HS-5 (cell line): ENCODE measurements at regions not wholly inside any gene's neighbourhood (a gene's known extent, or its start where the extent isn't known, plus 50 kb on each side); places are given as distances from the start of the nearest gene placed in this dataset.

ENCODE experiments used
- DNase-seq: peaks from one replicate; pipeline ENCODE4 v3.0.0-alpha.2; 2012; ENCODE audit warnings: low read depth

GRCh38 chr12:105956662-105957457 is 181.9 kb downstream of the NUAK1 start:
- DNase-seq, result no peak

- no peak for DNase-seq
Observed at GRCh38 chr12:105960319-105961083, 178.3 kb downstream of the NUAK1 start.

- DNase-seq, result no peak
Observed at GRCh38 chr12:105961821-105962671, 176.7 kb downstream of the NUAK1 start.

GRCh38 chr12:105967038-105967776 is 171.5 kb downstream of the NUAK1 start:
- no peak for DNase-seq

- DNase-seq, result no peak
Observed at GRCh38 chr12:105968025-105968424, 170.7 kb downstream of the NUAK1 start.

- no peak for DNase-seq
Observed at GRCh38 chr12:105970885-105971284, 167.9 kb downstream of the NUAK1 start.

- DNase-seq, result no peak
Observed at GRCh38 chr12:105974738-105975137, 164.0 kb downstream of the NUAK1 start.

GRCh38 chr12:105975351-105975750 is 163.4 kb downstream of the NUAK1 start:
- DNase-seq, result no peak

GRCh38 chr12:105977236-105977635 is 161.5 kb downstream of the NUAK1 start:
- no peak for DNase-seq

GRCh38 chr12:105977652-105978051 is 161.1 kb downstream of the NUAK1 start:
- DNase-seq, result no peak

GRCh38 chr12:105978276-105978675 is 160.5 kb downstream of the NUAK1 start:
- no peak for DNase-seq

- DNase-seq, result no peak
Observed at GRCh38 chr12:105978686-105979085, 160.1 kb downstream of the NUAK1 start.

- no peak for DNase-seq
Observed at GRCh38 chr12:105980085-105980484, 158.7 kb downstream of the NUAK1 start.

- DNase-seq, result no peak
Observed at GRCh38 chr12:105980533-105980932, 158.2 kb downstream of the NUAK1 start.

- DNase-seq, result no peak
Observed at GRCh38 chr12:105982022-105982421, 156.7 kb downstream of the NUAK1 start.

- DNase-seq, result peak; percentile 71
Observed at GRCh38 chr12:105983622-105984320, 155.0 kb downstream of the NUAK1 start.

- no peak for DNase-seq
Observed at GRCh38 chr12:105985383-105985782, 153.4 kb downstream of the NUAK1 start.

GRCh38 chr12:105986779-105987684 is 151.7 kb downstream of the NUAK1 start:
- DNase-seq, result peak; percentile 53

GRCh38 chr12:105987685-105988035 is 151.1 kb downstream of the NUAK1 start:
- no peak for DNase-seq
